Transverse colon (tissue), 3 donors: ENCODE measurements at regions not wholly inside any gene's neighbourhood (a gene's known extent, or its start where the extent isn't known, plus 50 kb on each side); places are given as distances from the start of the nearest gene placed in this dataset.

Experiments used
- EP300 ChIP-seq: sonication (generic); formaldehyde crosslinking; IDR thresholded peaks from one replicate; pipeline ENCODE4 v1.6.1; 2017; ENCODE audit warnings: antibody characterized with exemption, low read depth
- POLR2A ChIP-seq: fragments of 450-650 bp; IDR thresholded peaks from one replicate; pipeline ENCODE4 v1.6.1; 2016; ENCODE audit warnings: antibody characterized with exemption, mild to moderate bottlenecking, moderate library complexity
- TF ChIP-seq, protein P1 (sequence below), 5 experiments: fragments of 200-600 bp in 3 of 5; fragments of 450-650 bp in 2 of 5; sonication (generic) in 3 of 5; IDR thresholded peaks; 1 replicate in 2 of 5; 2 replicates in 3 of 5; pipeline ENCODE4 v1.5.1; 2016 to 2017; ENCODE audit warnings: antibody characterized with exemption in 5 of 5, inconsistent platforms in 3 of 5, mild to moderate bottlenecking in 2 of 5, moderate library complexity in 1 of 5

DNA sequence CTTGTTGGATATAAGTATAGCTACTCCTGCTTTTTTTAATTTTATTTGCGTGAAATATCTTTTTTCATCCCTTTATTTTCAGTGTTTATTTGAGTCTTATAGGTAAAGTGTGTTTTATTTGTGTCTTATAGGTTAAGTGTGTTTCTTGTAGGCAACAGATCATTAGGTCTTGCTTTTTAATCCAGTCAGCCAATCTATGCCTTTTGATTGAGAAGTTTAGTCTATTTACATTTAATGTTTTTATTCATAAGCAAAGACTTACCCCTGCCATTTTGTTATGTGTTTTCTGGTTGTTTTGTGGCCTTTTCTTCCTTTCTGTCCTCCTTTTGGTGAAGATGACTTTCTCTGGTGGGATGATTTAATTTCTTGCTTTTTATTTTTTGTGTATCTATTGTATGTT is 232.0 kb downstream of the RAP2B start:
- TF ChIP-seq EP300 (no peak), POLR2A (no peak)
- TF ChIP-seq, protein P1, sequence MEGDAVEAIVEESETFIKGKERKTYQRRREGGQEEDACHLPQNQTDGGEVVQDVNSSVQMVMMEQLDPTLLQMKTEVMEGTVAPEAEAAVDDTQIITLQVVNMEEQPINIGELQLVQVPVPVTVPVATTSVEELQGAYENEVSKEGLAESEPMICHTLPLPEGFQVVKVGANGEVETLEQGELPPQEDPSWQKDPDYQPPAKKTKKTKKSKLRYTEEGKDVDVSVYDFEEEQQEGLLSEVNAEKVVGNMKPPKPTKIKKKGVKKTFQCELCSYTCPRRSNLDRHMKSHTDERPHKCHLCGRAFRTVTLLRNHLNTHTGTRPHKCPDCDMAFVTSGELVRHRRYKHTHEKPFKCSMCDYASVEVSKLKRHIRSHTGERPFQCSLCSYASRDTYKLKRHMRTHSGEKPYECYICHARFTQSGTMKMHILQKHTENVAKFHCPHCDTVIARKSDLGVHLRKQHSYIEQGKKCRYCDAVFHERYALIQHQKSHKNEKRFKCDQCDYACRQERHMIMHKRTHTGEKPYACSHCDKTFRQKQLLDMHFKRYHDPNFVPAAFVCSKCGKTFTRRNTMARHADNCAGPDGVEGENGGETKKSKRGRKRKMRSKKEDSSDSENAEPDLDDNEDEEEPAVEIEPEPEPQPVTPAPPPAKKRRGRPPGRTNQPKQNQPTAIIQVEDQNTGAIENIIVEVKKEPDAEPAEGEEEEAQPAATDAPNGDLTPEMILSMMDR (IDR thresholded peaks at IDR 0.05): no peak
